HepG2 (cell line): ENCODE measurements at regions not wholly inside any gene's neighbourhood (a gene's known extent, or its start where the extent isn't known, plus 50 kb on each side); places are given as distances from the start of the nearest gene placed in this dataset.

ENCODE experiments used
- ATAC-seq: fragments of 200-7000 bp; cut with Tn5 transposase; 3 replicates; pipeline ENCODE4 v1.9.1; 2020; ENCODE audit warnings: mild to moderate bottlenecking, moderate library complexity
- BruUV-seq: library from RNA; stranded (reverse); fragments of 400-500 nt; replicated peaks from 2 replicates; lab custom pipeline; 2021; lab: Mats Ljungman, UMichigan
- CTCF ChIA-PET: fragments of 300-600 bp; formaldehyde crosslinking; extraction: SDS; loops from one replicate; lab custom pipeline; 2021; ENCODE audit warnings: low total read pairs, inconsistent platforms, low intra/inter-chr PET ratio; lab: Yijun Ruan, JAX
- POLR2A ChIA-PET: fragments of 350-600 bp; sonication (Branson Sonifier 250); formaldehyde crosslinking; loops from one replicate; lab custom pipeline; 2020; ENCODE audit warnings: antibody characterized with exemption, inconsistent platforms; lab: Yijun Ruan, JAX
- DNase-seq: peaks from one replicate; pipeline ENCODE4 v3.0.0-alpha.2; 2015; ENCODE audit warnings: low spot score
- FAIRE-seq: peaks from 3 replicates; lab custom pipeline; 2011; peaks lifted over from hg19 to GRCh38; lab: Jason Lieb, UNC
- H2AFZ ChIP-seq: one replicate; pipeline ENCODE4 v1.6.1; 2011; ENCODE audit warnings: low read length, inconsistent platforms
- H3K27ac ChIP-seq: fragments of 300-600 bp; 3 replicates; pipeline ENCODE4 v1.8.0; 2011; ENCODE audit warnings: mixed run types, mild to moderate bottlenecking, mixed read lengths, low read length, inconsistent platforms; ENCODE audit not compliant: insufficient read depth; ENCODE audit errors: extremely low read length
- H3K27me3 ChIP-seq, 2 experiments: fragments of 200-600 bp in 1 of 2; 2 replicates in 1 of 2; 3 replicates in 1 of 2; pipeline versions ENCODE4 v1.6.0 to v1.8.0; 2011; ENCODE audit warnings: low read length in 2 of 2, mild to moderate bottlenecking in 2 of 2, moderate library complexity in 2 of 2, inconsistent platforms in 1 of 2; ENCODE audit not compliant: insufficient read depth in 2 of 2, control insufficient read depth in 1 of 2
- H3K36me3 ChIP-seq, 2 experiments: fragments of 200-600 bp in 1 of 2; replicated peaks in 1 of 2; 2 replicates in 1 of 2; 3 replicates in 1 of 2; pipeline versions ENCODE4 v1.5.1 to v1.8.0; 2011; ENCODE audit warnings: low read length in 2 of 2, inconsistent platforms in 1 of 2; ENCODE audit not compliant: insufficient read depth in 2 of 2, control insufficient read depth in 1 of 2
- H3K4me1 ChIP-seq: 2 replicates; pipeline ENCODE4 v1.5.1; 2012; ENCODE audit warnings: low read length, inconsistent platforms; ENCODE audit not compliant: insufficient read depth
- H3K4me2 ChIP-seq: 2 replicates; pipeline ENCODE4 v1.6.0; 2011; ENCODE audit warnings: low read depth, low read length, inconsistent platforms
- H3K4me3 ChIP-seq, 3 experiments: fragments of 200-600 bp in 1 of 3; sonication (generic), shearing (Covaris generic) in 1 of 3; replicated peaks in 1 of 3; 2 replicates each; pipeline ENCODE4 v1.5.1; 2011 to 2016; ENCODE audit warnings: low read length in 3 of 3, inconsistent platforms in 2 of 3, low read depth in 2 of 3, mild to moderate bottlenecking in 2 of 3, control low read depth in 1 of 3, mixed read lengths in 1 of 3; ENCODE audit not compliant: insufficient read depth in 1 of 3
- H3K79me2 ChIP-seq: one replicate; pipeline ENCODE4 v1.6.1; 2011; ENCODE audit warnings: low read length, inconsistent platforms; ENCODE audit not compliant: insufficient read depth
- H3K9ac ChIP-seq: 2 replicates; pipeline ENCODE4 v1.6.0; 2011; ENCODE audit warnings: mild to moderate bottlenecking, low read depth, low read length, inconsistent platforms; ENCODE audit not compliant: insufficient read depth
- H3K9me3 ChIP-seq: 2 replicates; pipeline ENCODE4 v1.5.1; 2012; ENCODE audit warnings: mild to moderate bottlenecking, low read length
- H4K20me1 ChIP-seq: 2 replicates; pipeline ENCODE4 v1.6.0; 2011; ENCODE audit warnings: inconsistent platforms, mild to moderate bottlenecking, low read length, moderate library complexity; ENCODE audit not compliant: insufficient read depth
- AGO1 ChIP-seq: fragments of 200-400 bp; formaldehyde crosslinking; IDR thresholded peaks from 2 replicates; pipeline ENCODE4 v1.6.1; 2017; ENCODE audit warnings: mild to moderate bottlenecking, low read depth, low read length, moderate library complexity; ENCODE audit not compliant: poor library complexity, severe bottlenecking
- EEA1 ChIP-seq: sonication (generic); formaldehyde crosslinking; IDR thresholded peaks from 2 replicates; pipeline ENCODE4 v1.5.1; 2020; ENCODE audit warnings: mild to moderate bottlenecking, missing genetic modification reagents, borderline replicate concordance
- EP300 ChIP-seq, 3 experiments: sonication (generic) in 1 of 3; formaldehyde crosslinking in 1 of 3; IDR thresholded peaks; 2 replicates each; pipeline versions ENCODE4 v1.5.1 to v1.6.1; 2011 to 2020; ENCODE audit warnings: low read depth in 2 of 3, low read length in 2 of 3, borderline replicate concordance in 1 of 3, improper control_type of control experiment in 1 of 3, mild to moderate bottlenecking in 1 of 3, missing genetic modification reagents in 1 of 3, moderate library complexity in 1 of 3
- NR2F2 ChIP-seq: IDR thresholded peaks from 2 replicates; pipeline ENCODE4 v1.6.1; 2012; ENCODE audit warnings: low read depth, inconsistent platforms, borderline replicate concordance
- SNAPC4 ChIP-seq: sonication (generic); formaldehyde crosslinking; IDR thresholded peaks from 2 replicates; pipeline ENCODE4 v1.4.0; 2020; ENCODE audit warnings: mild to moderate bottlenecking, missing genetic modification reagents
- TEF ChIP-seq: sonication (generic); formaldehyde crosslinking; IDR thresholded peaks from 2 replicates; pipeline ENCODE4 v1.5.0; 2020; ENCODE audit warnings: missing genetic modification reagents
- ZNF20 ChIP-seq: sonication (generic); formaldehyde crosslinking; IDR thresholded peaks from 2 replicates; pipeline ENCODE4 v1.4.0; 2020; ENCODE audit warnings: mild to moderate bottlenecking, moderate library complexity, missing genetic modification reagents
- ZNF280B ChIP-seq: sonication (generic); formaldehyde crosslinking; IDR thresholded peaks from 2 replicates; pipeline ENCODE4 v1.5.0; 2020; ENCODE audit warnings: missing genetic modification reagents, mild to moderate bottlenecking, borderline replicate concordance
- ZNF431 ChIP-seq: sonication (generic); formaldehyde crosslinking; IDR thresholded peaks from 2 replicates; pipeline ENCODE4 v1.9.0; 2022; ENCODE audit warnings: missing genetic modification reagents, low read depth, mild to moderate bottlenecking, borderline replicate concordance
- WGBS: methylation state at CpG from one replicate; pipeline ENCODE4 v1.1.6; 2017; ENCODE audit warnings: low lambda C conversion rate; 5-methylcytosine and 5-hydroxymethylcytosine counted together
- in situ Hi-C: cut with HindIII; loops from 2 replicates; pipeline ENCODE4 v1.10.0; 2017; ENCODE audit warnings: low pct_unique_long_range_greater_than_20kb; ENCODE audit not compliant: extremely low pct_ligation_motif_present
- intact Hi-C: fragments of 100-400 bp; cut with micrococcal nuclease; formaldehyde crosslinking; loops from one replicate; pipeline ENCODE4 v1.10.0; 2022; ENCODE audit not compliant: unreplicated experiment

GRCh38 chr3:59106085-59106648 lies 56.3 kb upstream of the CFAP20DC start:
- Histone ChIP-seq H3K27me3 (no peaks in the 10 kb centered on the region), H3K36me3 (no peaks in the 10 kb centered on the region), H2AFZ (no peak overlapping the region), H3K4me3 (no peak overlapping the region), H3K9ac (no peak overlapping the region), H4K20me1 (no peaks in the 10 kb centered on the region), H3K4me1 (peaks cover 10% of the 10 kb centered on the region), H3K27ac (no peak overlapping the region), H3K4me2 (no peak overlapping the region), H3K79me2 (no peaks in the 10 kb centered on the region), H3K9me3 (no peaks in the 10 kb centered on the region)
- CTCF ChIA-PET, result no interaction called here
- DNase-seq (peak; percentile 20), ATAC-seq (no peak), FAIRE-seq (no peak)
- in situ Hi-C loops, result no loop called here
- WGBS, result 0% methylated on average over 1 of the region's 1 CpG
- no TSS peak for BruUV-seq
- intact Hi-C loops, result no loop called here
- POLR2A ChIA-PET, result no interaction called here
- no peak for TF ChIP-seq ZNF20
- 0 out of 2 replicates have a peak, but pooled peaks have one; percentile 28 for TF ChIP-seq NR2F2
- no peak for TF ChIP-seq SNAPC4
- no peak for TF ChIP-seq EEA1 (CRISPR knock-in tag)
- no peak for TF ChIP-seq ZNF431 (CRISPR knock-in tag)
- TF ChIP-seq AGO1, result no peak
- peak in 1 of 2 experiments; percentile 13; a peak in 1 of 4 replicates for TF ChIP-seq EP300 (IDR thresholded peaks at IDR 0.05; ENCODE audit: low read depth in 2 of 2, low read length in 2 of 2)
- no peak for TF ChIP-seq EP300 (CRISPR knock-in tag; IDR thresholded peaks at IDR 0.05; ENCODE audit: borderline replicate concordance)
- TF ChIP-seq TEF (CRISPR knock-in tag), result no peak
- TF ChIP-seq ZNF280B (CRISPR knock-in tag), result no peak
